ENCODE measurements at regions not wholly inside any gene's neighbourhood (a gene's known extent, or its start where the extent isn't known, plus 50 kb on each side); places are given as distances from the start of the nearest gene placed in this dataset.

DNA sequence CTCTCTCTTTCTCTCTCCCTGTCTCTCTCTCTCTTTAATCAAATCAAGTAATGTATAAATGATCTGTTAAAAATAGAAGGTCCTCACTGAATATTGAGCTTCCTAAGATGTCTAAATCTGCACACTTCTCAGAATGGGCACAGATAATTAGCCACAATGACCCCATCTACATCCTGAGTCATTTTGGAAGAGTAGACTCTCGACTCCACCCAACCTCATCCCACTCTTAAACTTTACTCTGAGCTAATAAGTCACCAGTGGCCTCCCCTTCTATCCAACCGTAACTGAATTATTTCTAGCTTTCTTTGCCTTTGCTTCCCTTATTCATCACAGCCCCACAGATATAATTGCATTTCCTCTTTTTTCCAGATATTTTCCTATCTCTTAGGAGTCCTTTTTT, 326.5 kb upstream of the ZNF717 start (continued):
- no peak for TF ChIP-seq KDM5A (IDR thresholded peaks at IDR 0.05; ENCODE audit: low read length)
- TF ChIP-seq, protein P1, sequence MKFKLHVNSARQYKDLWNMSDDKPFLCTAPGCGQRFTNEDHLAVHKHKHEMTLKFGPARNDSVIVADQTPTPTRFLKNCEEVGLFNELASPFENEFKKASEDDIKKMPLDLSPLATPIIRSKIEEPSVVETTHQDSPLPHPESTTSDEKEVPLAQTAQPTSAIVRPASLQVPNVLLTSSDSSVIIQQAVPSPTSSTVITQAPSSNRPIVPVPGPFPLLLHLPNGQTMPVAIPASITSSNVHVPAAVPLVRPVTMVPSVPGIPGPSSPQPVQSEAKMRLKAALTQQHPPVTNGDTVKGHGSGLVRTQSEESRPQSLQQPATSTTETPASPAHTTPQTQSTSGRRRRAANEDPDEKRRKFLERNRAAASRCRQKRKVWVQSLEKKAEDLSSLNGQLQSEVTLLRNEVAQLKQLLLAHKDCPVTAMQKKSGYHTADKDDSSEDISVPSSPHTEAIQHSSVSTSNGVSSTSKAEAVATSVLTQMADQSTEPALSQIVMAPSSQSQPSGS (IDR thresholded peaks at IDR 0.05; ENCODE audit: low read length) = no peak
- TF ChIP-seq, protein P2, sequence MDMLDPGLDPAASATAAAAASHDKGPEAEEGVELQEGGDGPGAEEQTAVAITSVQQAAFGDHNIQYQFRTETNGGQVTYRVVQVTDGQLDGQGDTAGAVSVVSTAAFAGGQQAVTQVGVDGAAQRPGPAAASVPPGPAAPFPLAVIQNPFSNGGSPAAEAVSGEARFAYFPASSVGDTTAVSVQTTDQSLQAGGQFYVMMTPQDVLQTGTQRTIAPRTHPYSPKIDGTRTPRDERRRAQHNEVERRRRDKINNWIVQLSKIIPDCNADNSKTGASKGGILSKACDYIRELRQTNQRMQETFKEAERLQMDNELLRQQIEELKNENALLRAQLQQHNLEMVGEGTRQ (IDR thresholded peaks at IDR 0.05; ENCODE audit: low read length) = no peak

Measured in H1 (cell line).